Calu3 (cell line): ENCODE measurements at regions not wholly inside any gene's neighbourhood (a gene's known extent, or its start where the extent isn't known, plus 50 kb on each side); places are given as distances from the start of the nearest gene placed in this dataset.

Experiments used
- BruUV-seq: library from RNA; stranded (reverse); fragments of 400-500 nt; replicated peaks from 2 replicates; lab custom pipeline; 2021; lab: Mats Ljungman, UMichigan
- CTCF ChIA-PET: fragments of 300-600 bp; sonication (Branson Sonifier 250); formaldehyde crosslinking; loops from one replicate; lab custom pipeline; 2022; ENCODE audit warnings: antibody characterized with exemption; lab: Charles Lee
- DNase-seq: peaks from one replicate; pipeline ENCODE4 v3.0.0; 2022
- H3K27ac Mint-ChIP-seq: one replicate; pipeline ENCODE4 v1.8.0; 2022; ENCODE audit warnings: mixed read lengths; ENCODE audit not compliant: unreplicated experiment
- H3K27me3 Mint-ChIP-seq: one replicate; pipeline ENCODE4 v1.8.0; 2022; ENCODE audit warnings: mixed read lengths; ENCODE audit not compliant: unreplicated experiment
- H3K36me3 Mint-ChIP-seq: one replicate; pipeline ENCODE4 v1.8.0; 2022; ENCODE audit warnings: mild to moderate bottlenecking, moderate library complexity, mixed read lengths; ENCODE audit not compliant: insufficient read depth, unreplicated experiment
- H3K4me1 Mint-ChIP-seq: one replicate; pipeline ENCODE4 v1.8.0; 2022; ENCODE audit warnings: mild to moderate bottlenecking, low read depth, mixed read lengths; ENCODE audit not compliant: unreplicated experiment
- H3K4me3 Mint-ChIP-seq: one replicate; pipeline ENCODE4 v1.8.0; 2022; ENCODE audit warnings: mild to moderate bottlenecking, low read depth, moderate library complexity, mixed read lengths; ENCODE audit not compliant: unreplicated experiment
- H3K9me3 Mint-ChIP-seq: one replicate; pipeline ENCODE4 v1.8.0; 2022; ENCODE audit warnings: low read depth, mixed read lengths; ENCODE audit not compliant: unreplicated experiment
- CTCF ChIP-seq: fragments of 200-600 bp; IDR thresholded peaks from one replicate; pipeline ENCODE4 v1.8.0; 2022; ENCODE audit warnings: antibody characterized with exemption; ENCODE audit not compliant: unreplicated experiment
- intact Hi-C: fragments of 100-400 bp; cut with micrococcal nuclease; formaldehyde crosslinking; loops from one replicate; pipeline ENCODE4 v1.10.0; 2022; ENCODE audit not compliant: unreplicated experiment

GRCh38 chr2:172162225-172162733 is 59.6 kb upstream of the DLX2 start:
- TF ChIP-seq CTCF: no peak
- no peak for DNase-seq
- Mint-ChIP-seq H3K4me3 (no peak overlapping the region), H3K4me1 (peaks cover 5% of the 10 kb centered on the region), H3K9me3 (no peaks in the 10 kb centered on the region), H3K36me3 (no peaks in the 10 kb centered on the region), H3K27ac (no peak overlapping the region), H3K27me3 (no peaks in the 10 kb centered on the region)
- no TSS peak for BruUV-seq
- CTCF ChIA-PET: interaction anchor here (1.3 kb wide), 1 partner anchor 10 kb away, joined by 3 read pairs; no protein-coding TSS in a partner anchor
- intact Hi-C loops: no loop called here

- BruUV-seq: no TSS peak
- intact Hi-C loops: no loop called here
- CTCF ChIA-PET: no interaction called here
These were observed 60.1 kb upstream of the DLX2 start for GRCh38 chr2:172162739-172163336.

GRCh38 chr2:172168917-172169346 is 66.2 kb upstream of the DLX2 start:
- BruUV-seq: no TSS peak
- H3K9me3 Mint-ChIP-seq: no peaks in the 10 kb centered on the region
- CTCF ChIA-PET: no interaction called here

More at GRCh38 chr2:172162739-172163336, 60.1 kb upstream of the DLX2 start:
- no peak for TF ChIP-seq CTCF
- Mint-ChIP-seq H3K9me3 (no peaks in the 10 kb centered on the region), H3K27me3 (no peaks in the 10 kb centered on the region), H3K4me1 (peaks cover 5% of the 10 kb centered on the region), H3K27ac (no peak overlapping the region), H3K4me3 (no peak overlapping the region), H3K36me3 (no peaks in the 10 kb centered on the region)
- no peak for DNase-seq

GRCh38 chr2:172169611-172170010 is 66.9 kb upstream of the DLX2 start:
- H3K27me3 Mint-ChIP-seq: no peaks in the 10 kb centered on the region
- peaks cover 31% of the 10 kb centered on the region for H3K4me1 Mint-ChIP-seq
- CTCF ChIA-PET: no interaction called here
- H3K27ac Mint-ChIP-seq: no peak overlapping the region
- H3K9me3 Mint-ChIP-seq: no peaks in the 10 kb centered on the region
- intact Hi-C loops: loop anchor here (5.0 kb wide), 2 partner anchors 313 to 543 kb away; no protein-coding TSS in a partner anchor
- no peak overlapping the region for H3K4me3 Mint-ChIP-seq
- BruUV-seq: no TSS peak
- peaks cover 17% of the 10 kb centered on the region for H3K36me3 Mint-ChIP-seq
- no peak for DNase-seq
- TF ChIP-seq CTCF: no peak

More at GRCh38 chr2:172168917-172169346, 66.2 kb upstream of the DLX2 start:
- intact Hi-C loops: no loop called here
- Mint-ChIP-seq H3K27me3 (no peaks in the 10 kb centered on the region), H3K4me3 (no peak overlapping the region), H3K27ac (no peak overlapping the region), H3K4me1 (peaks cover 31% of the 10 kb centered on the region), H3K36me3 (peaks cover 17% of the 10 kb centered on the region)
- DNase-seq: no peak
- TF ChIP-seq CTCF: no peak
